ENCODE measurements at regions not wholly inside any gene's neighbourhood (a gene's known extent, or its start where the extent isn't known, plus 50 kb on each side); places are given as distances from the start of the nearest gene placed in this dataset.

GRCh38 chr3:95048564-95048963 is 985.7 kb downstream of the NSUN3 start:
- no peak overlapping the region for H3K4me3 ChIP-seq (ENCODE audit: low read depth in 1 of 2, low read length in 2 of 2)
- no peak overlapping the region for H3K27ac ChIP-seq (ENCODE audit: low read length)
- no peak overlapping the region for H2AFZ ChIP-seq (ENCODE audit: low read depth, low read length)
- H4K20me1 ChIP-seq (ENCODE audit: insufficient read depth, low read length) = no peaks in the 10 kb centered on the region
- H3K4me2 ChIP-seq (ENCODE audit: insufficient read depth, low read length) = no peak overlapping the region
- no peak for DNase-seq
- H3K9ac ChIP-seq (ENCODE audit: low read depth, low read length) = no peak overlapping the region
- H3K4me1 ChIP-seq (ENCODE audit: insufficient read depth, low read length) = no peaks in the 10 kb centered on the region
- no peaks in the 10 kb centered on the region for H3K36me3 ChIP-seq (ENCODE audit: insufficient read depth, low read length)
- H3K27me3 ChIP-seq (ENCODE audit: insufficient read depth, low read length, poor library complexity) = no peaks in the 10 kb centered on the region
- H3K9me3 ChIP-seq (ENCODE audit: insufficient read depth, low read length, severe bottlenecking) = no peaks in the 10 kb centered on the region
- TF ChIP-seq CTCF (IDR thresholded peaks at IDR 0.05; ENCODE audit: borderline replicate concordance, extremely low read depth, low read length, poor library complexity, severe bottlenecking) (no peak), EZH2 (IDR thresholded peaks at IDR 0.05; ENCODE audit: borderline replicate concordance, low read depth, low read length, severe bottlenecking) (no peak)
- no peak for ATAC-seq (ENCODE audit: insufficient read depth, low read depth)
- no peaks in the 10 kb centered on the region for H3K79me2 ChIP-seq (ENCODE audit: insufficient read depth, low read length)

GRCh38 chr3:95049841-95050240 is 987.0 kb downstream of the NSUN3 start:
- Histone ChIP-seq H3K36me3 (ENCODE audit: insufficient read depth, low read length) (no peaks in the 10 kb centered on the region), H3K4me3 (ENCODE audit: low read depth in 1 of 2, low read length in 2 of 2) (no peak overlapping the region), H4K20me1 (ENCODE audit: insufficient read depth, low read length) (no peaks in the 10 kb centered on the region), H3K79me2 (ENCODE audit: insufficient read depth, low read length) (no peaks in the 10 kb centered on the region), H3K4me1 (ENCODE audit: insufficient read depth, low read length) (no peaks in the 10 kb centered on the region), H3K27ac (ENCODE audit: low read length) (no peak overlapping the region), H3K27me3 (ENCODE audit: insufficient read depth, low read length, poor library complexity) (no peaks in the 10 kb centered on the region), H3K9me3 (ENCODE audit: insufficient read depth, low read length, severe bottlenecking) (no peaks in the 10 kb centered on the region), H3K9ac (ENCODE audit: low read depth, low read length) (no peak overlapping the region), H3K4me2 (ENCODE audit: insufficient read depth, low read length) (no peak overlapping the region), H2AFZ (ENCODE audit: low read depth, low read length) (no peak overlapping the region)
- ATAC-seq (ENCODE audit: insufficient read depth, low read depth) (no peak), DNase-seq (no peak)
- no peak for TF ChIP-seq CTCF (IDR thresholded peaks at IDR 0.05; ENCODE audit: borderline replicate concordance, extremely low read depth, low read length, poor library complexity, severe bottlenecking)
- no peak for TF ChIP-seq EZH2 (IDR thresholded peaks at IDR 0.05; ENCODE audit: borderline replicate concordance, low read depth, low read length, severe bottlenecking)

DNA sequence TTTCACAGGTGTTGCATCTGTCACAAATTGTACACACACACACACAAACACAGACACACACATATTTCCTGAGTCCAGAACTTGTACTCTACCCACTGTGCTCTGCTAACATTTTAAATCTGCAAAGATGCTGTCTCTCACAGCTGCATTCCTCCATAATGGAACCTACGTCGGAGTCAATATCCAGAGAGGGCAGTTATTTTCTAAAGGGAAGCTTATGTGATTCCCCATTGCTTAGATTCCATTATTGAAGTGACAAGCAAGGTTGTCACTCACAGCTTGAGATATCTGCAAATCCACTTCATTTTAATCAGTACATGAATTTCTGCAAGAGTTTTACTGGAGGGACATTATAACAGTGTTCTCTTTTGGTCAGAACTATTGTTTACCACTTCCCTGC is 992.4 kb downstream of the NSUN3 start:
- no peak overlapping the region for H3K9ac ChIP-seq (ENCODE audit: low read depth, low read length)
- H3K4me3 ChIP-seq (ENCODE audit: low read depth in 1 of 2, low read length in 2 of 2) = no peak overlapping the region
- H3K27me3 ChIP-seq (ENCODE audit: insufficient read depth, low read length, poor library complexity) = no peaks in the 10 kb centered on the region
- ATAC-seq (ENCODE audit: insufficient read depth, low read depth) (no peak), DNase-seq (no peak)
- no peaks in the 10 kb centered on the region for H3K36me3 ChIP-seq (ENCODE audit: insufficient read depth, low read length)
- H3K79me2 ChIP-seq (ENCODE audit: insufficient read depth, low read length) = no peaks in the 10 kb centered on the region
- H3K4me2 ChIP-seq (ENCODE audit: insufficient read depth, low read length) = no peak overlapping the region
- no peak overlapping the region for H3K27ac ChIP-seq (ENCODE audit: low read length)
- H3K9me3 ChIP-seq (ENCODE audit: insufficient read depth, low read length, severe bottlenecking) = no peaks in the 10 kb centered on the region
- H3K4me1 ChIP-seq (ENCODE audit: insufficient read depth, low read length) = no peaks in the 10 kb centered on the region
- H2AFZ ChIP-seq (ENCODE audit: low read depth, low read length) = no peak overlapping the region
- H4K20me1 ChIP-seq (ENCODE audit: insufficient read depth, low read length) = no peaks in the 10 kb centered on the region
- TF ChIP-seq EZH2 (IDR thresholded peaks at IDR 0.05; ENCODE audit: borderline replicate concordance, low read depth, low read length, severe bottlenecking) = no peak
- no peak for TF ChIP-seq CTCF (IDR thresholded peaks at IDR 0.05; ENCODE audit: borderline replicate concordance, extremely low read depth, low read length, poor library complexity, severe bottlenecking)

DNA sequence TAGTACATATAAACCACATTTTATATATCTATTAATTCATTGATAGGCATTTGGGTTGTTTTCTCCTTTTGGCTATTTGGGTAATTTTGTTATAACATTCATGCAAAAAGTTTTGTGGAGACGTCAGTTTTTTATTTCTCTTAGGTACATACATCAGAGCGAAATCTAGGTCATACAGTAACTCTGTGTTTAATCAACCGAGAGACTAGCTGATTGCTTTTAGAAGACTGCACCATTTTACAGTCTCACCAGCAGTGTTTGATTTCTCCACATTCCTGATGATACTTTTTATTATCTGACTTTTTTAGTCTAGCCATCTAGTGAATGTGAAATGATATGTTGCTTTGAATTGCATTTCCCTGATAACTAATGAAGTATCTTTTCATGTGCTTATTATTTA is 1019.3 kb downstream of the NSUN3 start:
- no peak for DNase-seq
- Histone ChIP-seq H2AFZ (ENCODE audit: low read depth, low read length) (no peak overlapping the region), H3K4me1 (ENCODE audit: insufficient read depth, low read length) (no peaks in the 10 kb centered on the region), H3K79me2 (ENCODE audit: insufficient read depth, low read length) (no peaks in the 10 kb centered on the region), H3K27ac (ENCODE audit: low read length) (no peak overlapping the region), H3K9ac (ENCODE audit: low read depth, low read length) (no peak overlapping the region), H3K36me3 (ENCODE audit: insufficient read depth, low read length) (no peaks in the 10 kb centered on the region), H3K4me2 (ENCODE audit: insufficient read depth, low read length) (no peak overlapping the region), H3K27me3 (ENCODE audit: insufficient read depth, low read length, poor library complexity) (no peaks in the 10 kb centered on the region), H4K20me1 (ENCODE audit: insufficient read depth, low read length) (no peaks in the 10 kb centered on the region), H3K4me3 (ENCODE audit: low read depth in 1 of 2, low read length in 2 of 2) (no peak overlapping the region), H3K9me3 (ENCODE audit: insufficient read depth, low read length, severe bottlenecking) (no peaks in the 10 kb centered on the region)
- no peak for ATAC-seq (ENCODE audit: insufficient read depth, low read depth)
- TF ChIP-seq EZH2 (IDR thresholded peaks at IDR 0.05; ENCODE audit: borderline replicate concordance, low read depth, low read length, severe bottlenecking) = no peak
- TF ChIP-seq CTCF (IDR thresholded peaks at IDR 0.05; ENCODE audit: borderline replicate concordance, extremely low read depth, low read length, poor library complexity, severe bottlenecking) = no peak

Data from DND-41 (cell line).